PC-3 (cell line): ENCODE measurements at regions not wholly inside any gene's neighbourhood (a gene's known extent, or its start where the extent isn't known, plus 50 kb on each side); places are given as distances from the start of the nearest gene placed in this dataset.

Source experiments
- EZH2 ChIP-seq: fragments of 300-600 bp; sonication (generic); IDR thresholded peaks from one replicate; pipeline ENCODE4 v1.6.1; 2017; ENCODE audit warnings: antibody characterized with exemption, mild to moderate bottlenecking, low read length; ENCODE audit not compliant: unreplicated experiment
- TF ChIP-seq, protein P1 (sequence below): fragments of 300-600 bp; sonication (generic); conservative IDR thresholded peaks from 2 replicates; pipeline ENCODE4 v1.5.1; 2017; ENCODE audit warnings: antibody characterized with exemption, low read depth, mild to moderate bottlenecking, low read length

- TF ChIP-seq, protein P1, sequence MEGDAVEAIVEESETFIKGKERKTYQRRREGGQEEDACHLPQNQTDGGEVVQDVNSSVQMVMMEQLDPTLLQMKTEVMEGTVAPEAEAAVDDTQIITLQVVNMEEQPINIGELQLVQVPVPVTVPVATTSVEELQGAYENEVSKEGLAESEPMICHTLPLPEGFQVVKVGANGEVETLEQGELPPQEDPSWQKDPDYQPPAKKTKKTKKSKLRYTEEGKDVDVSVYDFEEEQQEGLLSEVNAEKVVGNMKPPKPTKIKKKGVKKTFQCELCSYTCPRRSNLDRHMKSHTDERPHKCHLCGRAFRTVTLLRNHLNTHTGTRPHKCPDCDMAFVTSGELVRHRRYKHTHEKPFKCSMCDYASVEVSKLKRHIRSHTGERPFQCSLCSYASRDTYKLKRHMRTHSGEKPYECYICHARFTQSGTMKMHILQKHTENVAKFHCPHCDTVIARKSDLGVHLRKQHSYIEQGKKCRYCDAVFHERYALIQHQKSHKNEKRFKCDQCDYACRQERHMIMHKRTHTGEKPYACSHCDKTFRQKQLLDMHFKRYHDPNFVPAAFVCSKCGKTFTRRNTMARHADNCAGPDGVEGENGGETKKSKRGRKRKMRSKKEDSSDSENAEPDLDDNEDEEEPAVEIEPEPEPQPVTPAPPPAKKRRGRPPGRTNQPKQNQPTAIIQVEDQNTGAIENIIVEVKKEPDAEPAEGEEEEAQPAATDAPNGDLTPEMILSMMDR: no peak
- no peak for TF ChIP-seq EZH2
Measured at GRCh38 chr3:78414261-78414660, 1353.5 kb downstream of the ROBO1 start.
